ENCODE measurements at regions not wholly inside any gene's neighbourhood (a gene's known extent, or its start where the extent isn't known, plus 50 kb on each side); places are given as distances from the start of the nearest gene placed in this dataset.
"Not testable (repeated sequence)": the region's sequence is repeated elsewhere in the genome, so short reads cannot be mapped to it uniquely, and the experiment has no call there.

DNA sequence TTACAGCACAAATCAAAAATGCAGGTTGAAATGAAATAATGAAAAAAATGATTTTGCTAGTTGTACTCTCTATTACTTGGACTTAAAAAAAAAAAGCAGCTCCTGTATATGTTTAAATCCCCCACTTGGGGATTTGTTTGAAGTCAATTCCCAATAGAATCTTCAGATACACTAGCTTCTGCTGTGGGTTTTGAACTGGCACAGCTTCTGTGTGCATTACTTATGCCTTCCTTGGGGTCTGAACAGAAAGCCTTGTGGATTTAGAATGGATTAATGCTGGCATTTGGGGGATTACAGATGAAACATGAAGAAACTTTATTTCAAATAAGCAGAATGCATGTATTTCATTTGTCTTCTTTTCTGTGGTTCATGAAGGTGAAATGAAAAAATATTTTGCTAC, 513.2 kb upstream of the TBL1XR1 start:
- TF ChIP-seq, protein P1, sequence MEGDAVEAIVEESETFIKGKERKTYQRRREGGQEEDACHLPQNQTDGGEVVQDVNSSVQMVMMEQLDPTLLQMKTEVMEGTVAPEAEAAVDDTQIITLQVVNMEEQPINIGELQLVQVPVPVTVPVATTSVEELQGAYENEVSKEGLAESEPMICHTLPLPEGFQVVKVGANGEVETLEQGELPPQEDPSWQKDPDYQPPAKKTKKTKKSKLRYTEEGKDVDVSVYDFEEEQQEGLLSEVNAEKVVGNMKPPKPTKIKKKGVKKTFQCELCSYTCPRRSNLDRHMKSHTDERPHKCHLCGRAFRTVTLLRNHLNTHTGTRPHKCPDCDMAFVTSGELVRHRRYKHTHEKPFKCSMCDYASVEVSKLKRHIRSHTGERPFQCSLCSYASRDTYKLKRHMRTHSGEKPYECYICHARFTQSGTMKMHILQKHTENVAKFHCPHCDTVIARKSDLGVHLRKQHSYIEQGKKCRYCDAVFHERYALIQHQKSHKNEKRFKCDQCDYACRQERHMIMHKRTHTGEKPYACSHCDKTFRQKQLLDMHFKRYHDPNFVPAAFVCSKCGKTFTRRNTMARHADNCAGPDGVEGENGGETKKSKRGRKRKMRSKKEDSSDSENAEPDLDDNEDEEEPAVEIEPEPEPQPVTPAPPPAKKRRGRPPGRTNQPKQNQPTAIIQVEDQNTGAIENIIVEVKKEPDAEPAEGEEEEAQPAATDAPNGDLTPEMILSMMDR (conservative IDR thresholded peaks at IDR 0.05; ENCODE audit: low read depth), result no peak
- no peak for DNase-seq (ENCODE audit: low spot score)
- ChIA-PET POLR2A (ENCODE audit: low non-redundant PET) (no interaction called here), CTCF (no interaction called here)
- H3K27ac ChIP-seq, result no peak overlapping the region

DNA sequence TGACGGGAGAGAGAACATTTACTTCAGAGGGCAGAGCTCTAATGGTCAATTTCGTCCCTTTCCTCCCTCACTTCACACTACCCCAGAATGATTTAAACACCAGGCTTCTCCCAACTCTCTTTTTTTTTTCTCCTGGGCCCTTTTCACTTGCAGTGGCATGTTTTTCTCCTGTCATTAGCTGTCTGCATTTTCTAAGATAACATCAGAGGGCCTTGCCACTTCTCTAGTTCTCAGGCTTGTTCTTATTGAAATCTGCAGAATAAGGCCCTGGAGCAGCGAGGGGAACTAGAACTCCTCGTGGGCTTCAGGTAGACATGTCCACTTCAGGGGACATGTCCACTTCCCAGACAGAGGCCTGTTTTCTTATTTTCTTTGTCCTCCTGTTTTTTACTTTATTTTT, 514.4 kb upstream of the TBL1XR1 start:
- H3K27ac ChIP-seq, result no peak overlapping the region
- TF ChIP-seq, protein P1 (conservative IDR thresholded peaks at IDR 0.05; ENCODE audit: low read depth), result no peak
- ChIA-PET POLR2A (ENCODE audit: low non-redundant PET) (no interaction called here), CTCF (no interaction called here)
- DNase-seq (ENCODE audit: low spot score), result no peak

DNA sequence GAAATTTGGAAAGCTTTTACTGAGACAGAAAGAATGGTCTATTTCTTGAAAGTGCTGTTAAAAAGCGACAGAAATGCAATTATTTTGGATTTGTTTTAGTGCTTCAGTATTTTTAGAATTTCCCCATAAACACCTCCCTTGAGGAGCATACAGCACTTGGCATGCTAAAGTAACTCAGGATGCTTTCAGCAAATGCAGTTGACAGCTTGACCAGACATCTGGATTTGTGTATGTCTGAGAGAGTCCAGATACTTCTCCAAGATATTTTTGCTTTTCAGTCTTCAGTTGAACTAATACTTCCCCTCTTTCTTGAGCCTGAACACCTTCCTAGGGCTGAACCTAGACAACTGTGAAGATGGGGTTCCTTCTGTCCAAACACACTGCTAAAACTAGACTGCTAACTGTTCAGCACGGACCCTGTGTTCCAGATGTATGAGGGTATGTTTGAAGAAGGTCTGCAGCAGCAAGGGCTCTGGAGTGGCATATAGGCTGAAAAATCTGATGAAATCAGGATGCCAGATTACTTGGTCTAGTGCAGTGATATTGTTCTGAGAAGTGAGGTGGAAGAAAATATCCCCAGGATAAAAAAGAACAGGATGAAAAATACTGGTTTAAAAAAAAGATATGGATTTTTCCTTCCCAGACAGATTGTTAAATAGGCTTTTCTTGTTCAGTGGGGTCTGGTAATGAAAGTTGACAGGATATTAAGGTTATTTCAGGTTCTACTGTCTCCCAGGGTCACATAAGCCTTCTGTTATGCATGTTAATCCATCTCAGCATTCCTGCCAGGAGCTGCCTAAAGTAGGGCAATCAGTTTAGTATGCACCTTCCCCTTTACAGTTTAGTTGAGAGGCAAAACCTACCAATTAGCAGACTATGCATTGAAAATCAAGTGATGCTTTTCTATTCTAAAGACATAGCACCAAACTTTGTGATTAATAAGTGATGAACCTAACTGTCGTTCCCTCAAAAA, 516.9 kb upstream of the TBL1XR1 start:
- ChIA-PET CTCF (interaction anchor here (0.7 kb wide), 1 partner anchor 474 kb away, joined by 6 read pairs; no protein-coding TSS in a partner anchor), POLR2A (ENCODE audit: low non-redundant PET) (no interaction called here)
- TF ChIP-seq, protein P1 (conservative IDR thresholded peaks at IDR 0.05; ENCODE audit: low read depth), result no peak
- no peak overlapping the region for H3K27ac ChIP-seq
- no peak for DNase-seq (ENCODE audit: low spot score)

DNA sequence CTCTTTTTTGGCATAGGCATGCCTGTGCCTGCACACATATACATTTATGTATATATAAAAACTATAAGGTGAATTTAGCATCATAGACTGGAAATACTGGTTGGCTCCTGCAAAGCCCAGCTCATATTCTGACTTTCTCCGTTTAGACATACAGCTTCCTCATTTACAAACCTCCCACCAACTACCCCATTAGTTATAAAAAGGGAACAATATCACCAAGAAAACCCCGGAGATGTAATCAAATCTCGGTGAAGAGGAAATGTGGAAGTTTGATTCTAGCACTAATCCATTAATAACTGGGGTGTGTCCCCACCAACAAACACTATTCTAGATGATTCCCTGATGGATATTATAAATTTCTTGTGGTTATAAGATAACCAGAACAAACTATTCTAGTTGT, 517.7 kb upstream of the TBL1XR1 start:
- POLR2A ChIA-PET (ENCODE audit: low non-redundant PET), result no interaction called here
- no peak overlapping the region for H3K27ac ChIP-seq
- DNase-seq (ENCODE audit: low spot score), result no peak
- TF ChIP-seq, protein P1 (conservative IDR thresholded peaks at IDR 0.05; ENCODE audit: low read depth), result no peak
- CTCF ChIA-PET, result interaction anchor here (0.7 kb wide), 1 partner anchor 474 kb away, joined by 6 read pairs; no protein-coding TSS in a partner anchor

DNA sequence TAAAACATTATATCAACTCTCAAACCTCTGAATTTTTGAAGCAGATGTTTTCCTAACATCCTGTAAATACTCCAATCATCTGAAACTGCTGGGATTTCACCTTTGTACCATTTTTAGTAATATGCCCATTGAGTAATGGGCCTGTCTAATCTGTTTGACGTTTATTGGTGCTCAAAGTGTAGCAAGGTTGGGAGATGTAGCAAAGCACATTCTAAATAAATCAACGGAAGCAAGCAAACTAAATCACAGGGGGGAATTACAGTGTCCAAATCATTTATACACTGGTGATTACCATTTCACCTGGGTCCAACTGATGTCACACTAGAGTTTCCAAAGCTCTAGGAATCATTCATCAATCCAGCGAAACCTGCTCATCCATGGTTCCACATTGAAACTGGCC, 518.7 kb upstream of the TBL1XR1 start:
- no peak overlapping the region for H3K27ac ChIP-seq
- ChIA-PET CTCF (no interaction called here), POLR2A (ENCODE audit: low non-redundant PET) (no interaction called here)
- DNase-seq (ENCODE audit: low spot score), result no peak
- TF ChIP-seq, protein P1 (conservative IDR thresholded peaks at IDR 0.05; ENCODE audit: low read depth), result no peak

DNA sequence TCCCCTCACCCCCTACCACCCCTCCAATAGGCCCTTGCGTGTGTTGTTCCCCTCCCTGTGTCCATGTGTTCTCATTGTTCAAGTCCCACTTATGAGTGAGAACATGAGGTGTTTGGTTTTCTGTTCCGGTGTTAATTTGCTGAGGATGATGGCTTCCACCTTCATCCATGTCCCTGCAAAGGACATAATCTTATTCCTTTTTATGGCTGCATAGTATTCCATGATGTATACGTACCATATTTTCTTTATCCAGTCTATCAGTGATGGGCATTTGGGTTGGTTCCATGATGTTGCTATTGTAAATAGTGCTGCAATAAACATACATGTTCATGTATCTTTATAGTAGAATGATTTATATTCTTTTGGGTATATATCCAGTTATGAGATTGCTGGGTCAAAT, 523.6 kb upstream of the TBL1XR1 start:
- H3K27ac ChIP-seq; DNase-seq (ENCODE audit: low spot score); POLR2A ChIA-PET (ENCODE audit: low non-redundant PET); CTCF ChIA-PET: not testable (repeated sequence)

Measured in RWPE1 (cell line).